ENCODE measurements at regions not wholly inside any gene's neighbourhood (a gene's known extent, or its start where the extent isn't known, plus 50 kb on each side); places are given as distances from the start of the nearest gene placed in this dataset.

DNA sequence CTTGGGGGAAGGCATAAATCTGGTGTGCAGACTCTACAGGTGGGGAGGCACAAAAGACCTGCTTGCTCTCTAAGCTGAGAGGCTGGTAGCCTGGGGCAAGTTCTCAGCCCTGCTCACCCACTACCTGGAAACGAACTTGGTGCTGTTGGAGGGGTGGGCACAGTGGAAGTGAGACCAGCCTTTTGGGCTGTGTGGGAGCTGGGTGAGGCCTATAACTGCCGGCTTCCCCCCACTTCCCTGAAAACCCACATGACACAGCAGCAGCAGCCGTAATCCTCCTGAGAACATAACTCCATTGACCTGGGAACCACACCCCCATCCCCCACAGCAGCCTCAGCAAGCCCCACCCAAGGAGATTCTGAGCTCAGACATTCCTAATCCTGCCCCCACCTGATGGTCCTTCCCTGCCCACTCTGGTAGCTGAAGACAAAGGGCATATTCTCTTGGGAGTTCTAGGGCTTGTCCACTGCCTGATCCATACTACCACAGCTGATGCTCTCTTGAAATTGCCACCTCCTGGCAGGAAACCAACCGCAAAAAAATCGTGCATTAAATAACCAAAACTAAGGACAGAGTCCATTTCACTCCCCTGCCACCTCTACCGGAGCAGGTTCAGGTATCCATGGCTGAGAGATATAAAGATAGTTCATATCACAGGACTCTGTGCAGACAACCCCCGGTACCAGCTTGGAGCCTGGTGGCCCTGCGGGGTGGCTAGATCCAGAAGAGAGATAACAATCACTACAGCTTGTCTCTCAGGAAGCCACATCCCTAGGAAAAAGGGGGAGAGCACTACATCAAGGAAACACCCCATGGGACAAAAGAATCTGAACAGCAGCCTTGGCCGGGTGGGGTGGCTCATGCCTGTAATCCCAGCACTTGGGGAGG lies 178.1 kb downstream of the NDUFA10 start:
- 74% methylated on average over 9 of the region's 9 CpGs for WGBS
- DNase-seq (ENCODE audit: low spot score), result no peak

DNA sequence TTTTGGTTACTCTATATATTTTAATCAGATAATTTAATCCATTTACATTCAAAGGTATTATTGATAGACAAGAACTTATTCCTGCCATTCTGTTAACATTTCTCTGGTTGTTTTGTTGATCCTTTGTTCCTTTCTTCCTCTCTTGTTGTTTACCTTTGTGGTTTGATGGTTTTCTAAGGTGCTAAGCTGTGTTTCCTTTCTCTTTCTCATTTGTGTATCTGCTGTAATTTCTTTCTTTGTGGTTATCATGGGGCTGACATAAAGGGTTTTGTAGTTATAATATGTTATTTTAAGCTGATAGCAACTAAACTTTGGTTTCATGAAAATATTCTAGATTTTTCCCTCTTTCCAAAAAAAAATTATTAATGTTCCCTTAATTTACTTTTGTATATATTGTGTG lies 179.2 kb downstream of the NDUFA10 start:
- no peaks in the 10 kb centered on the region for H3K4me1 ChIP-seq (replicated peaks)
- TF ChIP-seq POLR2A (IDR thresholded peaks at IDR 0.05) (no peak), POLR2AphosphoS5 (IDR thresholded peaks at IDR 0.05) (no peak)
- TF ChIP-seq, protein P1, sequence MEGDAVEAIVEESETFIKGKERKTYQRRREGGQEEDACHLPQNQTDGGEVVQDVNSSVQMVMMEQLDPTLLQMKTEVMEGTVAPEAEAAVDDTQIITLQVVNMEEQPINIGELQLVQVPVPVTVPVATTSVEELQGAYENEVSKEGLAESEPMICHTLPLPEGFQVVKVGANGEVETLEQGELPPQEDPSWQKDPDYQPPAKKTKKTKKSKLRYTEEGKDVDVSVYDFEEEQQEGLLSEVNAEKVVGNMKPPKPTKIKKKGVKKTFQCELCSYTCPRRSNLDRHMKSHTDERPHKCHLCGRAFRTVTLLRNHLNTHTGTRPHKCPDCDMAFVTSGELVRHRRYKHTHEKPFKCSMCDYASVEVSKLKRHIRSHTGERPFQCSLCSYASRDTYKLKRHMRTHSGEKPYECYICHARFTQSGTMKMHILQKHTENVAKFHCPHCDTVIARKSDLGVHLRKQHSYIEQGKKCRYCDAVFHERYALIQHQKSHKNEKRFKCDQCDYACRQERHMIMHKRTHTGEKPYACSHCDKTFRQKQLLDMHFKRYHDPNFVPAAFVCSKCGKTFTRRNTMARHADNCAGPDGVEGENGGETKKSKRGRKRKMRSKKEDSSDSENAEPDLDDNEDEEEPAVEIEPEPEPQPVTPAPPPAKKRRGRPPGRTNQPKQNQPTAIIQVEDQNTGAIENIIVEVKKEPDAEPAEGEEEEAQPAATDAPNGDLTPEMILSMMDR (IDR thresholded peaks at IDR 0.05), result no peak
- DNase-seq (ENCODE audit: low spot score), result no peak
- H3K27me3 ChIP-seq (replicated peaks; ENCODE audit: insufficient read depth), result no peaks in the 10 kb centered on the region
- H3K27ac ChIP-seq, result no peak overlapping the region
- no peaks in the 10 kb centered on the region for H3K9me3 ChIP-seq
- no peak overlapping the region for H3K4me3 ChIP-seq
- intact Hi-C loops (cut with DNase I), result no loop called here
- no peaks in the 10 kb centered on the region for H3K36me3 ChIP-seq

More for the DNA sequence above, 178.1 kb downstream of the NDUFA10 start:
- Histone ChIP-seq H3K27ac (no peak overlapping the region), H3K27me3 (replicated peaks; ENCODE audit: insufficient read depth) (no peaks in the 10 kb centered on the region), H3K4me3 (no peak overlapping the region), H3K9me3 (no peaks in the 10 kb centered on the region), H3K36me3 (no peaks in the 10 kb centered on the region), H3K4me1 (replicated peaks) (no peaks in the 10 kb centered on the region)
- TF ChIP-seq, protein P1 (IDR thresholded peaks at IDR 0.05), result no peak
- TF ChIP-seq POLR2AphosphoS5 (IDR thresholded peaks at IDR 0.05) (no peak), POLR2A (IDR thresholded peaks at IDR 0.05) (no peak)
- intact Hi-C loops (cut with DNase I), result no loop called here

DNA sequence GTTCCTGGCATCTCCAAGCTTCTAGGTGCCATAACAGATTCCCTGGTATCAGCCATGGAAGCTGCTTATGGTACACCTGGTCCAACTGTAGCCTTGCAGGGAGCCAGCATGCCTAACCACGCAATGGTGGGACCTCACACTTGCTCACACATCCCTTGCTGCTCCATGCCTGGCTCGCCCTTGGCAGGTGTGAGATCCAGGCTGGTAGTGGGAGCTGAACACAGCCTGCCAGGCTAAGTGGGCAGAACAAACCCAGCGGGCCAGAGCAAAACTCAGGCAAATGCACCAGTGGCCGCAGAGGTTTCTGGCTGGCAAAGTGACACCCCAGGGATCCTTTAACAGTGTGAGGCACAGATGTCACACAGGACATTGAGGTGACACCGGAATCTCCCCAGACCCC lies 185.8 kb downstream of the NDUFA10 start:
- intact Hi-C loops (cut with DNase I), result no loop called here
- WGBS, result 82% methylated on average over 5 of the region's 5 CpGs
- no peak for DNase-seq (ENCODE audit: low spot score)
- Histone ChIP-seq H3K27me3 (replicated peaks; ENCODE audit: insufficient read depth) (no peaks in the 10 kb centered on the region), H3K4me3 (no peak overlapping the region), H3K9me3 (no peaks in the 10 kb centered on the region), H3K27ac (no peak overlapping the region), H3K4me1 (replicated peaks) (no peaks in the 10 kb centered on the region), H3K36me3 (no peaks in the 10 kb centered on the region)
- TF ChIP-seq POLR2AphosphoS5 (IDR thresholded peaks at IDR 0.05) (no peak), POLR2A (IDR thresholded peaks at IDR 0.05) (no peak)
- TF ChIP-seq, protein P1 (IDR thresholded peaks at IDR 0.05), result no peak

DNA sequence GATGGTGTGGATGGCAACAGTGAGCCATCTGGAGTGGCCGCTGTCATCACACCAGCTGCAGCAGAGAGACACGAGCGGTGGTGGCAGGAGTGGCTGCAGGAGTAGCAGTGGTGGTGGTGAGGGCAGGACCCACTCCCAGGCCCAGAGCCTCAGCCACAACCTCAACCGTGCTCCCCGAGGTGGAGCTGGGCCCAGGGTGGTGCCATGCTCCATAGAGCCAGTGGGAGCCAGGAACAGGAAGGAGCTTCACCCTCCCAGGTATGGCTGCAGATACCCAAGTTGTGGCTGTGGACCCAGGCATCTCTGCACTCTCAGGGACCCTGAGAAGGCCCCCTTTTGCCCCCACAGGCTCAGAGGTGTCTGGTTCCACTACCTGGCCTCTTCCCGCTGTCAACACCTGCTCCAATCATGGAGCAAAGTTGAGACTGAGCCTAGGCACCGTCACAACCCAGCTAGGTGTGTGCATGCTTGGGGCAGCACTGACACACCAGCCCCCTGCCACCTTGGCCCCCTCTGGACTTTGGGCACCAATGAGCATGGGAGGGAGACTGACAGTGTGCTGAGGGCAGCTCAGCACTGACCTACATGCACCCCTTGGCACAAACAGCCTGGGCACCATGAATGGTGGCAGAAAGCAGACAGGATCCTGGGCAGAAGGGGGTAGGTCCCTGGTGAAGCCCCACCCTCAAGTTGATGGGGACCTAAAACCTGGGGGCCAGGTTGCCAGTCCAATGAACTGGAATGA lies 188.9 kb downstream of the NDUFA10 start:
- WGBS, result 92% methylated on average over 7 of the region's 7 CpGs
- Histone ChIP-seq H3K9me3 (no peaks in the 10 kb centered on the region), H3K27me3 (replicated peaks; ENCODE audit: insufficient read depth) (no peaks in the 10 kb centered on the region), H3K27ac (no peak overlapping the region), H3K4me1 (replicated peaks) (no peaks in the 10 kb centered on the region), H3K36me3 (no peaks in the 10 kb centered on the region), H3K4me3 (no peak overlapping the region)
- no peak for TF ChIP-seq POLR2AphosphoS5 (IDR thresholded peaks at IDR 0.05)
- TF ChIP-seq, protein P1 (IDR thresholded peaks at IDR 0.05), result no peak
- no peak for TF ChIP-seq POLR2A (IDR thresholded peaks at IDR 0.05)
- intact Hi-C loops (cut with DNase I), result no loop called here
- DNase-seq (ENCODE audit: low spot score), result peak; percentile 2
